ENCODE measurements at regions not wholly inside any gene's neighbourhood (a gene's known extent, or its start where the extent isn't known, plus 50 kb on each side); places are given as distances from the start of the nearest gene placed in this dataset.

- TF ChIP-seq CTCF (IDR thresholded peaks at IDR 0.05; ENCODE audit: low read depth, low read length), result no peak
- TF ChIP-seq EZH2phosphoT487 (IDR thresholded peaks at IDR 0.05; ENCODE audit: low read depth), result no peak
- no peaks in the 10 kb centered on the region for H4K20me1 ChIP-seq (ENCODE audit: insufficient read depth, low read length)
- H3K79me2 ChIP-seq (ENCODE audit: low read length), result no peaks in the 10 kb centered on the region
- H3K9ac ChIP-seq (ENCODE audit: low read length), result no peak overlapping the region
- H2AFZ ChIP-seq (ENCODE audit: low read depth, low read length), result no peak overlapping the region
- H3K27ac ChIP-seq (ENCODE audit: low read length), result no peak overlapping the region
- H3K4me1 ChIP-seq (ENCODE audit: low read length), result 0 out of 2 replicates have a peak, but pooled peaks cover 6% of the 10 kb centered on the region
- no peaks in the 10 kb centered on the region for H3K27me3 ChIP-seq (ENCODE audit: low read depth, low read length)
- H3K36me3 ChIP-seq (replicated peaks; ENCODE audit: low read depth, low read length), result no peaks in the 10 kb centered on the region
- H3K4me3 ChIP-seq (ENCODE audit: low read length), result no peak overlapping the region
- H3K9me3 ChIP-seq (ENCODE audit: insufficient read depth, low read length), result no peaks in the 10 kb centered on the region
- no peak overlapping the region for H3K4me2 ChIP-seq (ENCODE audit: low read length)
These were observed 91.9 kb upstream of the THBS1 start for GRCh38 chr15:39488961-39489360.

GRCh38 chr15:39491115-39491885 is 89.6 kb upstream of the THBS1 start:
- TF ChIP-seq CTCF (IDR thresholded peaks at IDR 0.05; ENCODE audit: low read depth, low read length), result no peak
- TF ChIP-seq EZH2phosphoT487 (IDR thresholded peaks at IDR 0.05; ENCODE audit: low read depth), result no peak
- Histone ChIP-seq H3K4me1 (ENCODE audit: low read length) (0 out of 2 replicates have a peak, but pooled peaks cover 6% of the 10 kb centered on the region), H2AFZ (ENCODE audit: low read depth, low read length) (no peak overlapping the region), H4K20me1 (ENCODE audit: insufficient read depth, low read length) (no peaks in the 10 kb centered on the region), H3K79me2 (ENCODE audit: low read length) (no peaks in the 10 kb centered on the region), H3K27ac (ENCODE audit: low read length) (no peak overlapping the region), H3K9me3 (ENCODE audit: insufficient read depth, low read length) (no peaks in the 10 kb centered on the region), H3K4me3 (ENCODE audit: low read length) (no peak overlapping the region), H3K27me3 (ENCODE audit: low read depth, low read length) (peaks cover 3% of the 10 kb centered on the region; the same call in 1 of the 2 replicates), H3K4me2 (ENCODE audit: low read length) (no peak overlapping the region), H3K36me3 (replicated peaks; ENCODE audit: low read depth, low read length) (no peaks in the 10 kb centered on the region), H3K9ac (ENCODE audit: low read length) (no peak overlapping the region)

- Histone ChIP-seq H2AFZ (ENCODE audit: low read depth, low read length) (no peak overlapping the region), H3K4me1 (ENCODE audit: low read length) (0 out of 2 replicates have a peak, but pooled peaks cover 6% of the 10 kb centered on the region)
- no peak for TF ChIP-seq CTCF (IDR thresholded peaks at IDR 0.05; ENCODE audit: low read depth, low read length)
- TF ChIP-seq EZH2phosphoT487 (IDR thresholded peaks at IDR 0.05; ENCODE audit: low read depth), result no peak
These were observed 88.9 kb upstream of the THBS1 start for GRCh38 chr15:39491886-39492490.

GRCh38 chr15:39493424-39494067 is 87.3 kb upstream of the THBS1 start:
- Histone ChIP-seq H3K4me1 (ENCODE audit: low read length) (0 out of 2 replicates have a peak, but pooled peaks cover 6% of the 10 kb centered on the region), H3K4me2 (ENCODE audit: low read length) (no peak overlapping the region)

More at GRCh38 chr15:39491886-39492490, 88.9 kb upstream of the THBS1 start:
- no peaks in the 10 kb centered on the region for H3K36me3 ChIP-seq (replicated peaks; ENCODE audit: low read depth, low read length)
- peaks cover 10% of the 10 kb centered on the region; the same call in 1 of the 2 replicates for H3K27me3 ChIP-seq (ENCODE audit: low read depth, low read length)
- no peak overlapping the region for H3K4me2 ChIP-seq (ENCODE audit: low read length)
- H3K4me3 ChIP-seq (ENCODE audit: low read length), result no peak overlapping the region
- no peak overlapping the region for H3K9ac ChIP-seq (ENCODE audit: low read length)
- no peaks in the 10 kb centered on the region for H3K9me3 ChIP-seq (ENCODE audit: insufficient read depth, low read length)
- no peaks in the 10 kb centered on the region for H3K79me2 ChIP-seq (ENCODE audit: low read length)
- no peaks in the 10 kb centered on the region for H4K20me1 ChIP-seq (ENCODE audit: insufficient read depth, low read length)
- no peak overlapping the region for H3K27ac ChIP-seq (ENCODE audit: low read length)

More at GRCh38 chr15:39493424-39494067, 87.3 kb upstream of the THBS1 start:
- Histone ChIP-seq H3K4me3 (ENCODE audit: low read length) (no peak overlapping the region), H3K27ac (ENCODE audit: low read length) (no peak overlapping the region), H3K27me3 (ENCODE audit: low read depth, low read length) (peaks cover 11% of the 10 kb centered on the region; the same call in 1 of the 2 replicates), H2AFZ (ENCODE audit: low read depth, low read length) (no peak overlapping the region), H3K36me3 (replicated peaks; ENCODE audit: low read depth, low read length) (no peaks in the 10 kb centered on the region), H4K20me1 (ENCODE audit: insufficient read depth, low read length) (no peaks in the 10 kb centered on the region), H3K79me2 (ENCODE audit: low read length) (no peaks in the 10 kb centered on the region), H3K9ac (ENCODE audit: low read length) (no peak overlapping the region), H3K9me3 (ENCODE audit: insufficient read depth, low read length) (no peaks in the 10 kb centered on the region)
- TF ChIP-seq CTCF (IDR thresholded peaks at IDR 0.05; ENCODE audit: low read depth, low read length) (no peak), EZH2phosphoT487 (IDR thresholded peaks at IDR 0.05; ENCODE audit: low read depth) (no peak)

Measured in OCI-LY3 (cell line).